Caki2 (cell line): ENCODE measurements at regions not wholly inside any gene's neighbourhood (a gene's known extent, or its start where the extent isn't known, plus 50 kb on each side); places are given as distances from the start of the nearest gene placed in this dataset.

Source experiments
- DNase-seq: peaks from one replicate; pipeline ENCODE4 v3.0.0-alpha.2; 2015; ENCODE audit warnings: low read depth
- in situ Hi-C: cut with HindIII; loops from 2 replicates; pipeline ENCODE4 v1.10.0; 2016; ENCODE audit warnings: low sequenced_read_pairs, low pct_unique_long_range_greater_than_20kb, mixed read lengths

GRCh38 chr1:170262276-170262939, 116.6 kb downstream of the NTMT2 start:
- no peak for DNase-seq
- in situ Hi-C loops: no loop called here

- in situ Hi-C loops: no loop called here
- no peak for DNase-seq
Observed at GRCh38 chr1:170265234-170265633, 119.5 kb downstream of the NTMT2 start.

DNA sequence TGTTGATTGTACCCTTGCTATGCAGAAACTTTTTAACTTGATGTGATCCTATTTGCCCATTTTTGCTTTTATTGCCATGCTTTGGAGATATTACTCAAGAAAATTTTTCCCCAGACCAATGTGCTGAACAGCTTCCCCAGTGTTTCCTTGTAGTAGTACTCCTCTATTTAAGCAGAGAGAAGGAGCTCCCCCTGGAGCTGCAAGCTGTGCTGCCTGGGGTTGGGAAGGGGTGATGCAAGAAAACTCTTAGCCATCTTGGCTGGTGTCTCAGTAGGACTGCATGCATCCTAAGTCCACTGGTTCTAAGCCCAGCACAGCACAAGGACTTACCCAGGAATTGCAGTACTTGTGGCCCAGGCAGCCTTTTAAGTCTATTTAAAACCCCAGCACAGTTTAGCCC, 121.6 kb downstream of the NTMT2 start:
- in situ Hi-C loops: no loop called here
- no peak for DNase-seq

- in situ Hi-C loops: no loop called here
- no peak for DNase-seq
Observed at GRCh38 chr1:170271430-170272161, 125.8 kb downstream of the NTMT2 start.

DNA sequence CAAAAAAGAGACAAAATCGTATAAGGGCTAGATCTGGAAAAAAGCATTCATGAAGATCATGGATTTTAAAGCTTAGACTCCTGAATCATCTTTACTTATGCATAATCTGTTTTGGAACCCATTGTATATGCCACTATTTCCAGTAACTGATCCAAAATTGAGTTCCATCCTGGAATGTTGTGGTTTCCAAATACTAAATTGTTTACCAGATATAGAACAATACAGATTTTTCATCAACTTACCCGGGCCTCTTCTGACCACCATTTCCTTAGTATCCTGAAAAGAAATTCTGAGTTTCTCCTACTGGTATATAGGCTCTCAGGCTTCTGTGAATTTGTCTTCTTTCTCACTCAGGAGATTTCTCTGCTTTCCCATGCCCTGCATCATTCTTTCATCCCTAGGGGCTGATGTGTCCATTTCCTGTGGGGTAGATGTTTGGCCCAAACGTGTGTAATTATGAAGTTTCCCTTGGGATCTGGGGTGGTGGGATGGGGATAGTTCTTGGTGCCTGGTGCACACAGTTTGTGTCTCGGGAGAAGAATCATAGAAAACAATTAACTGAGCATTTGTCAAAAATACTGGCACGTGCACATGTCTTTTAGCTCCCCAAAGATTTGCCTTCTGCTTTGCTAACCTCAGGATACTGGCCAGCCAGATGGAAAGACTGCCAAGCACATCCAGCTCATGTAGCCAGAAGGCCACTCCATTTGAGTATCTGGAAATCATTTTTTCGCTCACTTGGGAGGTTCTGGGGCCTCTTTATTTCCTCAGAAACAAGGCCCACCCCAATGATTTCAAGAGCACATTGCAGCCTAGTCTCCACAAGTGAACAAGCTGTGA, 127.8 kb downstream of the NTMT2 start:
- no peak for DNase-seq
- in situ Hi-C loops: no loop called here

DNA sequence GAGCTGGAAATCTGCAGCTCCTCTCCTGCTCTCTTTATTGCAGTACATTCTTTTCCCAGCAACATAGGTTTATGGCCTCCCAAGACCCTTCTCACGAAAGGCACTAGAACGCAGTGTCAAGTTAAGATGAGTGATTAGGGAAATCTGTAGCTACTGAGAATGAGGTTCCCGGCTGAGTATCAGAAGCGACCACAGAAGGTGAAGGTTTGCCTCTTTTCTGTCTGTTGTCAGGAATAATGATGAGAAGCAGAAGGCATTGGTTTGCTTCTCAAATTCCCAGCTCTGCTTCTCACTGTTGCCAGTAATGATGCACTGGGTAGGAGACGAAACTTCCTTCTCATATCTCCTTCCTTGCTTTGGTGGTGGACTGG, 128.4 kb downstream of the NTMT2 start:
- DNase-seq: no peak
- in situ Hi-C loops: no loop called here

- no peak for DNase-seq
- in situ Hi-C loops: no loop called here
Observed at GRCh38 chr1:170277985-170278384, 132.2 kb downstream of the NTMT2 start.

- in situ Hi-C loops: no loop called here
- no peak for DNase-seq
Observed at GRCh38 chr1:170284016-170284415, 138.3 kb downstream of the NTMT2 start.

DNA sequence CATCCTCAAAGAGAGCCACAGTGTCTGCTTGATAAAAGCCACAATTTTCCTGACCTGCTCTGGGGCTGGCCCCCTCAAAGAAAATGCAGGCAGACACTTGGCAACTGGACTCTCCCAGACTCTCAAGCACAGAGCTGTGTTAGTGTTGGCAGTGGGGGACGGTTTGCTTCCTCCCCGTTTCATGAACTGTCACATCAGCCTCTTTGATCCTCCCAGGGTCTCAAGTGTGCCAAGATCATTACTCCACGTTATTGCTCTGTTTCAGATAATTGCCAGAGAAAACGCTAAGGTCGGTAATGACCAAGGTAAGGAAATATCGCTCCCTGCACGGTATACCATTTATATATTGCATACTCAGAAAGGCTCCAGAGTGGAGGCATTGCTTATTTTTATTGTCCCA, 138.8 kb downstream of the NTMT2 start:
- no peak for DNase-seq
- in situ Hi-C loops: no loop called here

- DNase-seq: no peak
- in situ Hi-C loops: no loop called here
Observed at GRCh38 chr1:170284951-170285350, 139.2 kb downstream of the NTMT2 start.

GRCh38 chr1:170288155-170288554, 142.4 kb downstream of the NTMT2 start:
- no peak for DNase-seq
- in situ Hi-C loops: no loop called here

- DNase-seq: no peak
- in situ Hi-C loops: no loop called here
Observed at GRCh38 chr1:170290276-170290675, 144.5 kb downstream of the NTMT2 start.

GRCh38 chr1:170290991-170291390, 145.2 kb downstream of the NTMT2 start:
- DNase-seq: no peak
- in situ Hi-C loops: no loop called here

- in situ Hi-C loops: no loop called here
- DNase-seq: no peak
Observed at GRCh38 chr1:170291516-170291915, 145.8 kb downstream of the NTMT2 start.

- no peak for DNase-seq
- in situ Hi-C loops: no loop called here
Observed at GRCh38 chr1:170296211-170296610, 150.5 kb downstream of the NTMT2 start.

- no peak for DNase-seq
- in situ Hi-C loops: no loop called here
Observed at GRCh38 chr1:170296642-170297041, 150.9 kb downstream of the NTMT2 start.

DNA sequence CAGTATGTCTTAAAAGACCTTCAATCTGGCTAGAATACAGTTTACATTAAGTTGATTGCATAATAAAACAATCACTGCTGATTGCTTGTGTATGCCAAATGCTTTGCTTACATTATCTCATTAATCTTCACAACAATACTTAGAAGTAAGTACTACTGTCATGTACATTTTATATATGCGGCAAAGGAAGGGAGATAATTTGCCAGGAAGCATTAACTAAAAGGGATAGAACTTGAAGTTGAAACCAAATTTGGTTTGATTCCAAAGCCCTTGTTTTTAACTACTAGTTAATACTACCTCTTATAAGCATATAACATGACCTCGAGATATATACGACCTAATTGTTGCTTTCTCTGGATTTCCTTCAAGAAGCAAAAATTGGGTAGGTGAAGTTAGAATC, 155.8 kb downstream of the NTMT2 start:
- in situ Hi-C loops: no loop called here
- no peak for DNase-seq

GRCh38 chr1:170303034-170303433, 157.3 kb downstream of the NTMT2 start:
- in situ Hi-C loops: no loop called here

GRCh38 chr1:170305777-170306512, 160.2 kb downstream of the NTMT2 start:
- in situ Hi-C loops: no loop called here
- no peak for DNase-seq

More at GRCh38 chr1:170303034-170303433, 157.3 kb downstream of the NTMT2 start:
- no peak for DNase-seq
